Transverse colon (tissue), 4 donors: ENCODE measurements at regions not wholly inside any gene's neighbourhood (a gene's known extent, or its start where the extent isn't known, plus 50 kb on each side); places are given as distances from the start of the nearest gene placed in this dataset.

ENCODE experiments used
- CTCF ChIP-seq, 5 experiments: fragments of 200-600 bp in 3 of 5; fragments of 450-650 bp in 2 of 5; sonication (generic) in 3 of 5; IDR thresholded peaks; 1 replicate in 2 of 5; 2 replicates in 3 of 5; pipeline ENCODE4 v1.5.1; 2016 to 2017; ENCODE audit warnings: antibody characterized with exemption in 5 of 5, inconsistent platforms in 3 of 5, mild to moderate bottlenecking in 2 of 5, moderate library complexity in 1 of 5
- POLR2AphosphoS5 ChIP-seq, 3 donors: sonication (generic); formaldehyde crosslinking; IDR thresholded peaks; one replicate each; pipeline ENCODE4 v1.6.1; 2016; ENCODE audit warnings: antibody characterized with exemption in 3 of 3

GRCh38 chr3:23712656-23713559 lies 92.8 kb upstream of the UBE2E1 start:
- no peak for TF ChIP-seq CTCF (IDR thresholded peaks at IDR 0.05)
- TF ChIP-seq POLR2AphosphoS5 (IDR thresholded peaks at IDR 0.05), result peak in 2 of 3 donors; percentile 26 to 55
